ENCODE measurements at regions not wholly inside any gene's neighbourhood (a gene's known extent, or its start where the extent isn't known, plus 50 kb on each side); places are given as distances from the start of the nearest gene placed in this dataset.

GRCh38 chr2:11976073-11976472 lies 229.6 kb downstream of the LPIN1 start:
- DNase-seq = no peak
- Histone ChIP-seq H3K9me3 (no peaks in the 10 kb centered on the region), H3K36me3 (no peaks in the 10 kb centered on the region)

DNA sequence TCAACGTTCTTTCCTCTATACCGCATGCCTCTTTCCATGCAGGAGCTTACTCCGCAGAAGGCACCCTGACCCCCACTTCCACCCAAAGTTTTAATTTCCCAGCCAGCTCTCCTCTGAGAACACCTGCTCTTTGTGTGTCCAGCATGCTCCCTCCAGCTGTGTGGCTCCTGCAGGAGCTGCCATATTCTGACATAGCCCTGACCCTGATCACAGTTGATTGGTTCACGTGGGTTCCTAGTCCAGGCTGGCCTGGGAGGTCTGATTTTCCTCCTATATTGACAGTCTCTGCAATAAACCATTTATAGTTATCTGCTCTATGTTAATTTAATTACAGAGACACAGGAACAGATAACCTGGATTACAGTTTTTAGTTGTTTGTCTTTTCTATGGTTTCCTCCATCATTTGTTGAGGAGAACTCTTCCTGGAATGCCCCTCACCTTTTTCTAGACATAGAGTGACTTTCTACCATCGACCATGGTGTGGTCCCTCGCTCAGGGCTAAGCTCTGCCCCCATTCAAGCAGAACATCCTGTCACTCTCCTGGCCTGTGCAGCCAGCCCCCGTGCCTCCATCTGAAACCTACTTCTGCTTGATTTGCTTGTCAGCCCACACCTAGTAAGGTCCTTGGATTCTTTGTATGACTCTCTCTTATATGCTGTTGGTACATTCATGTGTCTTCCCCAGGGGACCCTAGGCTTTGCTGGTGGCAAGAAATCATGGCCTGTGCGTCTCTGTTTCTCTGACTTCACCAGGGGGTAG lies 231.5 kb downstream of the LPIN1 start:
- H3K36me3 ChIP-seq = no peaks in the 10 kb centered on the region
- TF ChIP-seq CTCF (IDR thresholded peaks at IDR 0.05) = no peak
- TF ChIP-seq POLR2A (IDR thresholded peaks at IDR 0.05) = no peak
- no peak overlapping the region for H3K27ac ChIP-seq
- no peak overlapping the region for H3K4me3 ChIP-seq
- no peaks in the 10 kb centered on the region for H3K9me3 ChIP-seq
- no peak for DNase-seq
- H3K4me1 ChIP-seq = no peaks in the 10 kb centered on the region
- H3K27me3 ChIP-seq = no peaks in the 10 kb centered on the region

More at GRCh38 chr2:11976073-11976472, 229.6 kb downstream of the LPIN1 start:
- no peaks in the 10 kb centered on the region for H3K27me3 ChIP-seq
- no peak overlapping the region for H3K27ac ChIP-seq
- TF ChIP-seq CTCF (IDR thresholded peaks at IDR 0.05) (no peak), POLR2A (IDR thresholded peaks at IDR 0.05) (no peak)
- no peak overlapping the region for H3K4me3 ChIP-seq
- H3K4me1 ChIP-seq = no peaks in the 10 kb centered on the region

GRCh38 chr2:11980809-11981208 lies 234.4 kb downstream of the LPIN1 start:
- TF ChIP-seq POLR2A (IDR thresholded peaks at IDR 0.05) (no peak), CTCF (IDR thresholded peaks at IDR 0.05) (no peak)
- H3K27ac ChIP-seq = no peak overlapping the region
- H3K27me3 ChIP-seq = no peaks in the 10 kb centered on the region
- no peaks in the 10 kb centered on the region for H3K36me3 ChIP-seq
- no peak for DNase-seq
- no peaks in the 10 kb centered on the region for H3K4me1 ChIP-seq
- no peak overlapping the region for H3K4me3 ChIP-seq
- no peaks in the 10 kb centered on the region for H3K9me3 ChIP-seq

DNA sequence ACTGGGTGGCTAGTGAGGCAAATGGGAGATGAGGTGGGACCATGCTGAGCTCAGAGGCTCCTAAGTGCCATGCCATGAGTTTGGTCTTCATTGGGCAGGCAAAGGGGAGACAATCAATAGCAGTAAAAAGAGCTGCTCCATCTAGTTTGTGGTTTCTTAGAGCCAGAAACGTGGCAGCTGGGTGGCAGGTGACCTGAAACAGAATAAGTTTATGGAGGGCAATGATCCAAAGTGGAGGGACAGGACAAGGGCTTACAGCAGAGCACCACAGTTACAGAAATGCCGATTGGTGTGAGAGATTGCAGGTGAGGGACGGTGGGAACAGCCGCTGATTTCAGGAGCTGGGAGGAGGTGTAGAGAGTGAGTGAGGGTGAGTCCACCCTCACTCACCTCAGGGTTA lies 237.0 kb downstream of the LPIN1 start:
- Histone ChIP-seq H3K36me3 (no peaks in the 10 kb centered on the region), H3K27me3 (no peaks in the 10 kb centered on the region), H3K4me3 (no peak overlapping the region), H3K9me3 (no peaks in the 10 kb centered on the region), H3K4me1 (no peaks in the 10 kb centered on the region), H3K27ac (no peak overlapping the region)
- TF ChIP-seq POLR2A (IDR thresholded peaks at IDR 0.05) = no peak
- no peak for DNase-seq

DNA sequence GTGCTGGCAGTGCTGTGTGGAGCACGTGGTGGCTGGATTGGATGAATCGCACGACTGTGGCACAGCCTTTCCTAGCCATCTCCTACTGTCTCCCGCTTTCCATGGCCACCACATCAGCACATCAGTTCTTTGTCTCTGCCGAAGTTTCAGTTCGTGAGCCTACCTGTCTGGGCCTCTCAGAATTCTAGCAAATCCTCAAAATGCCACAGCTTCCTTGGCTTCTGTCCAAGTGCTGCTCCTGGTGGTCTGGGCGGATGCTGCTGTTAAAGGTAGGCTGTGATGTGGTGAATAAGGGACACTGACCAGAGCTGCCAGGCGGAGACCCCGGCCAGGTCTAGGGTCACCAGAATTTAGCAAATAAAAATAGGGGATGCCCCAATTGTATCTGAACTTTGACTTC lies 237.4 kb downstream of the LPIN1 start:
- DNase-seq = no peak
- H3K27ac ChIP-seq = no peak overlapping the region
- no peaks in the 10 kb centered on the region for H3K36me3 ChIP-seq
- H3K4me3 ChIP-seq = no peak overlapping the region
- no peaks in the 10 kb centered on the region for H3K4me1 ChIP-seq
- no peaks in the 10 kb centered on the region for H3K27me3 ChIP-seq
- H3K9me3 ChIP-seq = no peaks in the 10 kb centered on the region
- TF ChIP-seq POLR2A (IDR thresholded peaks at IDR 0.05) = no peak
- no peak for TF ChIP-seq CTCF (IDR thresholded peaks at IDR 0.05)

DNA sequence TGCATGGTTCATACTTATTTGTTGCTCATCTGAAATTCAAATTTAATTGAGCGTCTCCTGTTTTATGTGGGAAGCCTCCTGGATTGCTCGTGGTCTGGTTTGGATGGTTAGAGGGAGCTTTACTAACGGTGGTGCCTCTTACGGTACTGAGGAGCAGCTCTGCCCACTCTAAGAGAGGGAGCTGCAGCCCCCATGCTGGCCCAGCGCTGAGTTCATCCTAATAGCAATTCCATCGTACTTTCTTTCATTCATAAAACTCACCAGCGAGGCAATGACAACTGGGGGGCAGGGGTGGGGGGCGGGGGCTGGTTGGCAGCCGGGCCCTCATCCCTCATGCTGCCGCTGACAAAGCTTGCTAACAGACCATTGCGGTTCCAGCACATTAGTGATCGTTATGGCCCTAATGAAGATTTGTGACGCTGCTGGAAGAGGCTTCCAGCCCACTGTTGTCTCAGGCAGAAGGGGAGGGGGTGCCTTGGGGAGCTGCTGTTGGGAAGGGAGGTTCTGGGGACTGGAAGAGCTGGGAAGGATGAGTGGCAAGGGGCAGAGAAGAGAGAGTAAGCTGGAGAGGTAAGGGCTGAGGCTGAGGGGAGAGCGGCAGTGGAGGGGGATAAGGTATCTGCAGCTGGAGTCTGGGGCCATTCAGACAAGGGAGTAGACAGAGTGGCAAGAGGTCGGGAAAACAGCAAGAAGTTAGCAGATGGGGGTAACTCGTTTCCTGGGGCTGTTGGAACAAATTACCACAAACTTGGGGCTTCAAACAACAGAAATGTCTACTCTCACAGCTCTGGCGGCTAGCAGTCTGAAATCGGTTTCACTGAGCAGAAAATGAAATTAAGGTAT lies 238.1 kb downstream of the LPIN1 start:
- Histone ChIP-seq H3K4me3 (no peak overlapping the region), H3K27ac (no peak overlapping the region), H3K9me3 (no peaks in the 10 kb centered on the region), H3K36me3 (no peaks in the 10 kb centered on the region), H3K4me1 (no peaks in the 10 kb centered on the region), H3K27me3 (no peaks in the 10 kb centered on the region)
- TF ChIP-seq POLR2A (IDR thresholded peaks at IDR 0.05) (no peak), CTCF (IDR thresholded peaks at IDR 0.05) (no peak)
- DNase-seq = no peak

Measured in Peyer's patch (tissue), 4 donors.